ENCODE measurements at regions not wholly inside any gene's neighbourhood (a gene's known extent, or its start where the extent isn't known, plus 50 kb on each side); places are given as distances from the start of the nearest gene placed in this dataset.

- DNase-seq: no peak
These were observed 83.6 kb upstream of the TMEM72 start for GRCh38 chr10:44827431-44828006.

- DNase-seq: no peak
These were observed 82.5 kb upstream of the TMEM72 start for GRCh38 chr10:44828508-44829142.

- no peak for DNase-seq
These were observed 81.7 kb upstream of the TMEM72 start for GRCh38 chr10:44829426-44829825.

GRCh38 chr10:44830022-44830421, 81.1 kb upstream of the TMEM72 start:
- DNase-seq: no peak

GRCh38 chr10:44831581-44831980, 79.6 kb upstream of the TMEM72 start:
- no peak for DNase-seq

GRCh38 chr10:44832595-44833390, 78.3 kb upstream of the TMEM72 start:
- DNase-seq: no peak

- DNase-seq: no peak
These were observed 77.0 kb upstream of the TMEM72 start for GRCh38 chr10:44834131-44834530.

- DNase-seq: no peak
These were observed 75.8 kb upstream of the TMEM72 start for GRCh38 chr10:44835300-44835699.

- DNase-seq: peak; percentile 1
These were observed 67.7 kb upstream of the TMEM72 start for GRCh38 chr10:44843484-44843883.

- DNase-seq: peak; percentile 31
These were observed 65.6 kb upstream of the TMEM72 start for GRCh38 chr10:44845361-44846175.

- peak; percentile 14 for DNase-seq
These were observed 64.0 kb upstream of the TMEM72 start for GRCh38 chr10:44847110-44847509.

- DNase-seq: peak; percentile 18
These were observed 62.9 kb upstream of the TMEM72 start for GRCh38 chr10:44848211-44848610.

GRCh38 chr10:44849936-44850335, 61.2 kb upstream of the TMEM72 start:
- DNase-seq: peak; percentile 27

- DNase-seq: peak; percentile 37
These were observed 60.7 kb upstream of the TMEM72 start for GRCh38 chr10:44850356-44850934.

- DNase-seq: peak; percentile 42
These were observed 59.7 kb upstream of the TMEM72 start for GRCh38 chr10:44851413-44851812.

- DNase-seq: no peak
These were observed 59.3 kb upstream of the TMEM72 start for GRCh38 chr10:44851881-44852280.

- peak; percentile 47 for DNase-seq
These were observed 57.9 kb upstream of the TMEM72 start for GRCh38 chr10:44853148-44853734.

GRCh38 chr10:44853796-44854195, 57.3 kb upstream of the TMEM72 start:
- DNase-seq: peak; percentile 35

GRCh38 chr10:44854693-44855350, 56.3 kb upstream of the TMEM72 start:
- DNase-seq: peak; percentile 53

GRCh38 chr10:44856696-44857095, 54.4 kb upstream of the TMEM72 start:
- peak; percentile 32 for DNase-seq

- peak; percentile 84 for DNase-seq
These were observed 53.6 kb upstream of the TMEM72 start for GRCh38 chr10:44857363-44858016.
